WTC11 (cell line): ENCODE measurements at regions not wholly inside any gene's neighbourhood (a gene's known extent, or its start where the extent isn't known, plus 50 kb on each side); places are given as distances from the start of the nearest gene placed in this dataset.

Experiments
- ATAC-seq: fragments of 200-7000 bp; cut with Tn5 transposase; 2 replicates; pipeline ENCODE4 v1.10.0; 2021; ENCODE audit warnings: mild to moderate bottlenecking, moderate library complexity
- CTCF ChIA-PET: fragments of 300-600 bp; sonication (Branson Sonifier 250); formaldehyde crosslinking; loops from one replicate; lab custom pipeline; 2021; ENCODE audit warnings: antibody characterized with exemption; lab: Charles Lee
- POLR2A ChIA-PET: fragments of 350-600 bp; sonication (Branson Sonifier 250); formaldehyde crosslinking; loops from one replicate; lab custom pipeline; 2021; ENCODE audit warnings: antibody characterized with exemption; lab: Charles Lee
- DNase-seq: peaks from one replicate; pipeline ENCODE4 v3.0.0; 2021; ENCODE audit warnings: low spot score
- H3K27ac Mint-ChIP-seq: 2 replicates; pipeline ENCODE4 v1.8.0; 2021; ENCODE audit warnings: mixed read lengths
- H3K27me3 Mint-ChIP-seq: 2 replicates; pipeline ENCODE4 v1.8.0; 2021; ENCODE audit warnings: low read depth, mild to moderate bottlenecking, moderate library complexity, mixed read lengths
- H3K36me3 Mint-ChIP-seq: 2 replicates; pipeline ENCODE4 v1.8.0; 2021; ENCODE audit warnings: mixed read lengths
- H3K4me1 Mint-ChIP-seq: 2 replicates; pipeline ENCODE4 v1.8.0; 2022; ENCODE audit warnings: mixed read lengths
- H3K4me3 Mint-ChIP-seq: 2 replicates; pipeline ENCODE4 v1.8.0; 2021; ENCODE audit warnings: mild to moderate bottlenecking, moderate library complexity, mixed read lengths
- H3K9me3 Mint-ChIP-seq: 2 replicates; pipeline ENCODE4 v1.8.0; 2021; ENCODE audit warnings: mixed read lengths
- ATF1 ChIP-seq: sonication (generic); formaldehyde crosslinking; IDR thresholded peaks from 2 replicates; pipeline ENCODE4 v1.8.1; 2023; ENCODE audit warnings: mild to moderate bottlenecking, moderate library complexity, missing genetic modification reagents
- ATF2 ChIP-seq: sonication (generic); formaldehyde crosslinking; IDR thresholded peaks from 2 replicates; pipeline ENCODE4 v1.8.1; 2022; ENCODE audit warnings: low read depth, missing genetic modification reagents, borderline replicate concordance
- E2F1 ChIP-seq: sonication (generic); formaldehyde crosslinking; IDR thresholded peaks from 2 replicates; pipeline ENCODE4 v1.8.0; 2022; ENCODE audit warnings: mild to moderate bottlenecking, missing genetic modification reagents
- FOXP4 ChIP-seq: sonication (generic); formaldehyde crosslinking; IDR thresholded peaks from 2 replicates; pipeline ENCODE4 v1.8.0; 2022; ENCODE audit warnings: mild to moderate bottlenecking, missing genetic modification reagents
- JUN ChIP-seq: sonication (generic); formaldehyde crosslinking; IDR thresholded peaks from 2 replicates; pipeline ENCODE4 v1.8.0; 2023; ENCODE audit warnings: mild to moderate bottlenecking, missing genetic modification reagents
- MYBL2 ChIP-seq: sonication (generic); formaldehyde crosslinking; IDR thresholded peaks from 2 replicates; pipeline ENCODE4 v1.8.1; 2023; ENCODE audit warnings: mild to moderate bottlenecking, moderate library complexity, missing genetic modification reagents
- NR1H2 ChIP-seq: sonication (generic); formaldehyde crosslinking; IDR thresholded peaks from 2 replicates; pipeline ENCODE4 v1.9.0; 2021; ENCODE audit warnings: mild to moderate bottlenecking, moderate library complexity, missing genetic modification reagents
- SMAD4 ChIP-seq: sonication (generic); formaldehyde crosslinking; IDR thresholded peaks from 2 replicates; pipeline ENCODE4 v1.8.0; 2022; ENCODE audit warnings: mild to moderate bottlenecking, missing genetic modification reagents
- SP1 ChIP-seq: sonication (generic); formaldehyde crosslinking; conservative IDR thresholded peaks from 2 replicates; pipeline ENCODE4 v1.8.1; 2022; ENCODE audit warnings: missing genetic modification reagents
- USF2 ChIP-seq: sonication (generic); formaldehyde crosslinking; IDR thresholded peaks from 2 replicates; pipeline ENCODE4 v1.8.1; 2023; ENCODE audit warnings: mild to moderate bottlenecking, missing genetic modification reagents, moderate library complexity
- ZNF219 ChIP-seq: sonication (generic); formaldehyde crosslinking; IDR thresholded peaks from 2 replicates; pipeline ENCODE4 v1.8.0; 2023; ENCODE audit warnings: missing genetic modification reagents, mild to moderate bottlenecking, borderline replicate concordance
- ZNF396 ChIP-seq: fragments of 250-450 bp; sonication (Bioruptor Pico); IDR thresholded peaks from 2 replicates; pipeline ENCODE4 v1.8.0; 2021; ENCODE audit warnings: mild to moderate bottlenecking, moderate library complexity, borderline replicate concordance
- ZNF416 ChIP-seq: fragments of 250-450 bp; sonication (Bioruptor Pico); IDR thresholded peaks from 2 replicates; pipeline ENCODE4 v1.9.0; 2021; ENCODE audit warnings: mild to moderate bottlenecking, inconsistent platforms
- ZNF532 ChIP-seq: fragments of 250-450 bp; sonication (Bioruptor Pico); IDR thresholded peaks from 2 replicates; pipeline ENCODE4 v1.9.0; 2021; ENCODE audit warnings: mild to moderate bottlenecking, borderline replicate concordance

GRCh38 chr6:134669485-134669884 lies 280.4 kb downstream of the ALDH8A1 start:
- POLR2A ChIA-PET = no interaction called here
- Mint-ChIP-seq H3K27me3 (no peaks in the 10 kb centered on the region; the same call in 1 of the 2 replicates), H3K27ac (no peak overlapping the region), H3K9me3 (no peaks in the 10 kb centered on the region)
- no peak for DNase-seq
- TF ChIP-seq ZNF416 (CRISPR knock-in tag) (no peak), USF2 (CRISPR knock-in tag) (no peak), FOXP4 (CRISPR knock-in tag) (no peak), JUN (no peak), ZNF532 (CRISPR knock-in tag) (no peak), SMAD4 (CRISPR knock-in tag) (no peak)
- TF ChIP-seq, all 79 proteins: peak for 0
- no peak overlapping the region for H3K4me3 Mint-ChIP-seq
- no peaks in the 10 kb centered on the region for H3K36me3 Mint-ChIP-seq
- peaks cover 7% of the 10 kb centered on the region for H3K4me1 Mint-ChIP-seq
- CTCF ChIA-PET = no interaction called here
- no peak for ATAC-seq

GRCh38 chr6:134667111-134667510 lies 282.8 kb downstream of the ALDH8A1 start:
- ChIA-PET CTCF (no interaction called here), POLR2A (no interaction called here)
- no peak for DNase-seq
- H3K9me3 Mint-ChIP-seq = no peaks in the 10 kb centered on the region
- no peak overlapping the region for H3K27ac Mint-ChIP-seq
- H3K4me1 Mint-ChIP-seq = peaks cover 5% of the 10 kb centered on the region
- H3K36me3 Mint-ChIP-seq = no peaks in the 10 kb centered on the region
- no peak for ATAC-seq
- no peak overlapping the region for H3K4me3 Mint-ChIP-seq
- H3K27me3 Mint-ChIP-seq = no peaks in the 10 kb centered on the region; the same call in 1 of the 2 replicates
- TF ChIP-seq E2F1 (CRISPR knock-in tag) (no peak), SP1 (CRISPR knock-in tag) (no peak), ZNF396 (CRISPR knock-in tag) (no peak), NR1H2 (CRISPR knock-in tag) (no peak), ATF1 (no peak), ATF2 (CRISPR knock-in tag) (no peak)

- TF ChIP-seq MYBL2 = no peak
- TF ChIP-seq SMAD4 (CRISPR knock-in tag) = no peak
- TF ChIP-seq ZNF219 (CRISPR knock-in tag) = no peak
- no peak for TF ChIP-seq ZNF532 (CRISPR knock-in tag)
- POLR2A ChIA-PET = no interaction called here
- no peaks in the 10 kb centered on the region; the same call in 1 of the 2 replicates for H3K27me3 Mint-ChIP-seq
- H3K9me3 Mint-ChIP-seq = peaks cover 2% of the 10 kb centered on the region; the same call in 1 of the 2 replicates
- DNase-seq (no peak), ATAC-seq (no peak)
- no peaks in the 10 kb centered on the region for H3K36me3 Mint-ChIP-seq
- peaks cover 10% of the 10 kb centered on the region for H3K4me1 Mint-ChIP-seq
- CTCF ChIA-PET = no interaction called here
- no peak overlapping the region for H3K4me3 Mint-ChIP-seq
- no peak overlapping the region for H3K27ac Mint-ChIP-seq
Observed at GRCh38 chr6:134666125-134666524, 283.8 kb downstream of the ALDH8A1 start.
